Activated CD4-positive, alpha-beta T cell treated with anti-CD3 and anti-CD28 coated beads for 36 hours (primary cell): ENCODE measurements at regions not wholly inside any gene's neighbourhood (a gene's known extent, or its start where the extent isn't known, plus 50 kb on each side); places are given as distances from the start of the nearest gene placed in this dataset.

ENCODE experiments used
- ATAC-seq: fragments of 200-7000 bp; cut with Tn5 transposase; one replicate; pipeline ENCODE4 v1.10.0; 2021; ENCODE audit warnings: mild to moderate bottlenecking, moderate library complexity
- CTCF ChIA-PET: fragments of 350-600 bp; sonication (Branson Sonifier 250); formaldehyde crosslinking; loops from one replicate; lab custom pipeline; 2021; ENCODE audit warnings: antibody characterized with exemption; lab: Charles Lee
- POLR2A ChIA-PET: fragments of 350-600 bp; sonication (Branson Sonifier 250); formaldehyde crosslinking; loops from one replicate; lab custom pipeline; 2021; ENCODE audit warnings: antibody characterized with exemption, inconsistent platforms; lab: Charles Lee
- DNase-seq: peaks from one replicate; pipeline ENCODE4 v3.0.0-alpha.2; 2020
- H3K27ac Mint-ChIP-seq: one replicate; pipeline ENCODE4 v1.8.0; 2021; ENCODE audit warnings: mixed read lengths
- H3K27me3 Mint-ChIP-seq: one replicate; pipeline ENCODE4 v1.8.0; 2021; ENCODE audit warnings: mixed read lengths
- H3K36me3 Mint-ChIP-seq: one replicate; pipeline ENCODE4 v1.8.0; 2021; ENCODE audit warnings: low read depth, mixed read lengths
- H3K4me1 Mint-ChIP-seq: one replicate; pipeline ENCODE4 v1.8.0; 2021; ENCODE audit warnings: mixed read lengths
- H3K4me3 Mint-ChIP-seq: one replicate; pipeline ENCODE4 v1.8.0; 2021; ENCODE audit warnings: mild to moderate bottlenecking, moderate library complexity, mixed read lengths
- H3K9me3 Mint-ChIP-seq: one replicate; pipeline ENCODE4 v1.8.0; 2021; ENCODE audit warnings: low read depth, mixed read lengths
- intact Hi-C, 2 experiments: fragments of 100-400 bp; cut with DNase I in 1 of 2; cut with micrococcal nuclease in 1 of 2; formaldehyde crosslinking; loops; one replicate each; pipeline versions ENCODE4 v1.14.2 to v1.15.1; 2022 to 2024; cut with DNase I, micrococcal nuclease

DNA sequence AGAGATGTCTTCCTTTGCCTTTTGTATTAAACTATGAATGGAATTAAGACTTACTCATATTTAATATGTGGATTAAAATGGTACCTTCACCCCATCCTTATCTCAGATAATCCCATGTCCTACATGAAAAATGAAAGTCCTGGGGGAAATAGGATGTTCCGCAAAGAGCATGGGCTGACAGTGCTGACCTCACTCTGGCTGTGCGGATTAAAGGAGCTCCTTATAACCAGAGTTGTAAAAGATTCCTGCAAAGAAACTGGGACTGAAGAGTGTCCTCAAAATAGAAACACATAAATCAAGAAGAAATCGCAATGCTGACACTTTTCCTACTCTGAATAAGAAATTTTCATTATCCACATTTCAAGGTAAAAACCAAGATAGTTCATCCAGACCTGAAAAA, 384.5 kb downstream of the LIG4 start:
- Mint-ChIP-seq H3K27ac (no peak overlapping the region), H3K4me1 (no peaks in the 10 kb centered on the region), H3K36me3 (no peaks in the 10 kb centered on the region), H3K27me3 (peaks cover 2% of the 10 kb centered on the region), H3K9me3 (peaks cover 5% of the 10 kb centered on the region), H3K4me3 (no peak overlapping the region)
- CTCF ChIA-PET = no interaction called here
- DNase-seq (no peak), ATAC-seq (no peak)
- intact Hi-C loops = no loop called here
- POLR2A ChIA-PET = no interaction called here

DNA sequence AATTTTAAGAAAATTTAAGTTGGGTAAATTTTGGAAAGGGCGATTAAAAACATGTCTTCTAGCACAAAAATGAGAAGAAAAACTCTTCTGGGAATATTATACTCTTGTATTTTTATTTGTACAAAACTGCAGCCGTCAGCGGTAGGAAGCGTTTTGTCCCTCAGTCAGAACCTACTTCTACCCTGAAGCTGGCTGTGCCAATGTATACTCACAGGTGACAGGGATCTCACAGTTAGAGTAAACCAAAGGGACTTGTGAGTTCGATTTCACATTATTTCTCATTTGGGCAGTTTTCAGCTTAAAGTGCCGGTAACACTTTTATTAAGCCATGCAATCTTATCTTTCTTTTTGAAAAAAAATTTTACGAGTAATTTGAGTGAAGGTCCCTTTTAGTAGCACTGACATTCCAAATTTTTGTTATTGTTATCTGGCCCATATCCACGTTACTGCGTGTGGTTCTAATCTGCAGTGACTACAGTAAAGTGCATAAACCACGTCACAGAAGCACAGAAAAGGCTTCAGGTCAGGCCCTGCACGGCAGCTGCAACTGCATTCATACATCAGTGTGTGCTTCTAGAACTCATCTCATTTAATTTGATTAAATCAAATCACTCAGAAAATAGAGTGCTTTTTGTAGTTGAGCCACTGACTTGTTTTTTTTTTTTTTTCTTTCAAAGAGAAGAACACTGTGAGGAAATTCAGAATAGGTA, 387.3 kb downstream of the LIG4 start:
- no peaks in the 10 kb centered on the region for H3K36me3 Mint-ChIP-seq
- no peak overlapping the region for H3K4me3 Mint-ChIP-seq
- POLR2A ChIA-PET = no interaction called here
- intact Hi-C loops = no loop called here
- H3K4me1 Mint-ChIP-seq = no peaks in the 10 kb centered on the region
- ATAC-seq (no peak), DNase-seq (no peak)
- CTCF ChIA-PET = interaction anchor here (0.7 kb wide), 1 partner anchor 204 kb away, joined by 3 read pairs; no protein-coding TSS in a partner anchor
- peaks cover 2% of the 10 kb centered on the region for H3K27me3 Mint-ChIP-seq
- no peak overlapping the region for H3K27ac Mint-ChIP-seq
- peaks cover 5% of the 10 kb centered on the region for H3K9me3 Mint-ChIP-seq

DNA sequence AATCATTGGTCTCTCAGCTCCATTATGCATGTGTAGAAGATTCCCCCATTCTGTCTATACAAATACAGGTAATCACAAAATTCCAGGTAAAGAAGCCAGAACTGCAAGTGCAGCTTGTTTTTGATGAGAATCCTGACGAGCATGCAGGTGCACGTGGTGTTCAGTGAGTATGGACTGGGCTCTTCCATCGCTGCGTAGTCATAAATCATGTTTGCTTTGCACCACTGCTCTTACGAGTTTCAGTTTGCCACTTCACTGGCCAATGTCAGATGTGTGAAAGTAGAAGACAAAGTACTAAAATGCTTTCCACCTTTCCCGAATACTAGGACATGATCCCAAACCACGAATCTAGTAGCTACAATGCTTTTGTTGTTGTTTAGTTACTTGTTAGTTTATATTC, 390.7 kb downstream of the LIG4 start:
- CTCF ChIA-PET = no interaction called here
- POLR2A ChIA-PET = no interaction called here

DNA sequence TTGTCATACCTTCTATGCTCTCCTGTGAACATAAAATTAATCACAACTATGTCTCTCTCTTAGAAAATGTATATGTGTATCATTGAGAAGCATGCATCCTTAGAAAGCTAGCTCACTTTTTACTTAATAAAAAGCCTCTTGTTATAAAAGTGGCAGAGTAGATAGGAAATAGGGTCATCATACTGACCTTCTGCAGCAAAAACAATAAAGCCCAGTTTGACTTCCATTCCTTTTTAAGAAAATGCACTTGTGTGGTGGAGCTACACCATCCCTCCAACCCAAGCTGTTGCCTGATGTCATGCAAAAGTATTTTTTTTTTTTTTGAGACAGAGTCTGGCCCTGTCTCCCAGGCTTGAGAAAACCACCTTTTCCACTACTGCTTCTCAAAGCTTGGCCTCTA, 393.3 kb downstream of the LIG4 start:
- no peak overlapping the region for H3K4me3 Mint-ChIP-seq

More for the DNA sequence above, 390.7 kb downstream of the LIG4 start:
- Mint-ChIP-seq H3K4me3 (no peak overlapping the region), H3K36me3 (no peaks in the 10 kb centered on the region), H3K27ac (no peak overlapping the region), H3K9me3 (peaks cover 2% of the 10 kb centered on the region), H3K27me3 (no peaks in the 10 kb centered on the region), H3K4me1 (no peaks in the 10 kb centered on the region)
- no peak for ATAC-seq
- intact Hi-C loops = no loop called here
- no peak for DNase-seq

DNA sequence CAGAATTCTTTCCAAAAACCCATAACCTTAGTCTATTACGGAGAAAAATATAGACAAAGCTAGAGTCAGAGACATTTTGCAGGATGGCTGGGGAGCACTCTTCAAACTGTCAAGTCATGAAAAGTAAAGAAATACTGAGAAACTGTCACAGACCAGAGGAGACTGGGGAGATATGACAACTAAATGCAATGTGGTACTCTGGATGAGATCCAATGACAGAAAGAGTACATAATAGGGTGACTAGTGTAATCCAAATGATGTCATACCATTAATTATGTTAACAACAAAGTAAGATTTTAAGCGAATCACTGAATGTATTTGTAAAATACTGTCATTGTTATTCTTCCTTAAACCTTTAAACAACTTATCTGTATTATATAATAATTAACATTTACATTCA, 393.8 kb downstream of the LIG4 start:
- Mint-ChIP-seq H3K4me3 (no peak overlapping the region), H3K27ac (no peak overlapping the region), H3K4me1 (no peaks in the 10 kb centered on the region), H3K9me3 (peaks cover 2% of the 10 kb centered on the region), H3K36me3 (no peaks in the 10 kb centered on the region), H3K27me3 (no peaks in the 10 kb centered on the region)
- DNase-seq (no peak), ATAC-seq (no peak)
- ChIA-PET CTCF (no interaction called here), POLR2A (no interaction called here)
- intact Hi-C loops = no loop called here

More for the DNA sequence above, 393.3 kb downstream of the LIG4 start:
- Mint-ChIP-seq H3K36me3 (no peaks in the 10 kb centered on the region), H3K27ac (no peak overlapping the region), H3K27me3 (no peaks in the 10 kb centered on the region), H3K9me3 (peaks cover 2% of the 10 kb centered on the region), H3K4me1 (no peaks in the 10 kb centered on the region)
- ATAC-seq (no peak), DNase-seq (no peak)
- POLR2A ChIA-PET = no interaction called here
- CTCF ChIA-PET = interaction anchor here (0.6 kb wide), 1 partner anchor 125 kb away, joined by 3 read pairs; no protein-coding TSS in a partner anchor
- intact Hi-C loops = no loop called here

DNA sequence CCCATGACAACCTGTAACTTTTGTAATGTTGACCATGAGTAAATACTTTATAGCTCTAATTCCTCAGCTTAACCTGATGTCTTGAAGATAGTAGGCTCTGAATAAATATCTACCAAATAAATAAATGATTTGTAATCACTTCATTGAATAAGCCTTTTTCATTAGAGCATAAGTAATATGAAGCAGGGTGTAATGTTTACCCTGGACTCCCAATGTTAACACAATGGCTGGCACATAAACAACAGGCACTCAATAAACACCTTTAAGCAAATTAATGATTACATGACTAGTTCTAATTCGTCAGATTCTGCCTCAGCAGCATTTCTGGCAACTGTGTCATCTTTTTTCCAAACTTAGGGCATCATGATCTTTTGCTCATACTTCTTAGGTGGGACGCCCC, 396.3 kb downstream of the LIG4 start:
- DNase-seq (no peak), ATAC-seq (no peak)
- ChIA-PET POLR2A (interaction anchor here (0.6 kb wide), 1 partner anchor 527 kb away, joined by 3 read pairs; no protein-coding TSS in a partner anchor), CTCF (interaction anchor here (0.7 kb wide), 1 partner anchor 357 kb away, joined by 3 read pairs; no protein-coding TSS in a partner anchor)
- intact Hi-C loops = no loop called here
- H3K4me3 Mint-ChIP-seq = no peak overlapping the region
- H3K27me3 Mint-ChIP-seq = no peaks in the 10 kb centered on the region
- H3K4me1 Mint-ChIP-seq = no peaks in the 10 kb centered on the region
- no peak overlapping the region for H3K27ac Mint-ChIP-seq
- no peaks in the 10 kb centered on the region for H3K36me3 Mint-ChIP-seq
- H3K9me3 Mint-ChIP-seq = peaks cover 3% of the 10 kb centered on the region

DNA sequence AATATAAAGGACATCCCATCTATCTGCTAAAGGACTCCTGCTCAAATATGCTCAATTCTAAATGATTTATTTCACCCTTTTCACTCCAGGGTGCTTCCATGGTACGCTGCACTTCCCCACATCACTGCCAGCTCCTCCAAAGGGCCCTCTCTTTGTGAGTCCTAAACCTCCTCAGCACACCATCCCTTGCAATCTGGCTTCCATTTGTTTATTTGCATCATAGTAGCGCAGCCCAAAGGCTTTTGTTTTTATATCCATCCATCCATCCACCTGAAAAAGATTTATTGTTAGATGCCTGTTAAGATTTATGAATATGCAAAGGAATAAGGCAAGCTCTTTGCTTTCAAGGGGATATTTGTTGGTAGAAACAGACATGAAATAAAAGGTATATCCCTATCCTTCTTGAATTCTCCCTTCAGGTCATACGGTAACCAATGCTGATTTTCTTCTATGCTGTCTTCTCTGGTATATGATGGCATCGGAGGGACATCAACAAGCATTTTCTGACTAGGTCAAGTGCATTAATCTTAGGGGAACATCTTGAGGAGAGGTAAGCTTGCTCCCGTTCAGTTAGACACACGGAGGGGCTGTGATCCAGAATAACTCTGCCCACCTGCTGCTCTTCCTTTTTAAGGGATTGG, 397.6 kb downstream of the LIG4 start:
- Mint-ChIP-seq H3K27ac (no peak overlapping the region), H3K36me3 (no peaks in the 10 kb centered on the region), H3K27me3 (no peaks in the 10 kb centered on the region), H3K4me1 (no peaks in the 10 kb centered on the region), H3K4me3 (no peak overlapping the region), H3K9me3 (peaks cover 3% of the 10 kb centered on the region)
- DNase-seq (no peak), ATAC-seq (no peak)
- ChIA-PET CTCF (no interaction called here), POLR2A (no interaction called here)
- intact Hi-C loops = no loop called here

DNA sequence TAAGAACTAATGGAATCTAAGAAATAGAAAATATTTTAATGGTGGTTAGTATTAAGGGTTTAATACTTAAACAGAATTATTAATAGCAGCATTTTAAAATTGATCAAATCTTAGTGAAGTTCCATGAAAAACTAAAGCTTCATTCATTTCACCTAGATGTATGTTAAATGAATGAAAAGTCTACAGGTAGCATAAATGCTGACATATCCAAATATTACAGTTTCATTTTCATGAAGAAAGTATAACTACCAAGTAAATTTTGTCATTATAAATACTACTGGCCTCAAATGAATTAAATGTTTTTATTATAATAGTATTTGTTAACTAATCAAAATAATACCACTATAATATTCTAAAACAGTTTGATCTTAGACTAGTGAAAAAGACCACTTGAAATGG, 403.3 kb downstream of the LIG4 start:
- Mint-ChIP-seq H3K4me1 (no peaks in the 10 kb centered on the region), H3K27ac (no peak overlapping the region), H3K9me3 (peaks cover 3% of the 10 kb centered on the region), H3K27me3 (no peaks in the 10 kb centered on the region), H3K36me3 (no peaks in the 10 kb centered on the region), H3K4me3 (no peak overlapping the region)
- intact Hi-C loops = no loop called here
- CTCF ChIA-PET = interaction anchor here (0.8 kb wide), 1 partner anchor 169 kb away, joined by 3 read pairs; no protein-coding TSS in a partner anchor
- ATAC-seq (no peak), DNase-seq (no peak)
- POLR2A ChIA-PET = no interaction called here

DNA sequence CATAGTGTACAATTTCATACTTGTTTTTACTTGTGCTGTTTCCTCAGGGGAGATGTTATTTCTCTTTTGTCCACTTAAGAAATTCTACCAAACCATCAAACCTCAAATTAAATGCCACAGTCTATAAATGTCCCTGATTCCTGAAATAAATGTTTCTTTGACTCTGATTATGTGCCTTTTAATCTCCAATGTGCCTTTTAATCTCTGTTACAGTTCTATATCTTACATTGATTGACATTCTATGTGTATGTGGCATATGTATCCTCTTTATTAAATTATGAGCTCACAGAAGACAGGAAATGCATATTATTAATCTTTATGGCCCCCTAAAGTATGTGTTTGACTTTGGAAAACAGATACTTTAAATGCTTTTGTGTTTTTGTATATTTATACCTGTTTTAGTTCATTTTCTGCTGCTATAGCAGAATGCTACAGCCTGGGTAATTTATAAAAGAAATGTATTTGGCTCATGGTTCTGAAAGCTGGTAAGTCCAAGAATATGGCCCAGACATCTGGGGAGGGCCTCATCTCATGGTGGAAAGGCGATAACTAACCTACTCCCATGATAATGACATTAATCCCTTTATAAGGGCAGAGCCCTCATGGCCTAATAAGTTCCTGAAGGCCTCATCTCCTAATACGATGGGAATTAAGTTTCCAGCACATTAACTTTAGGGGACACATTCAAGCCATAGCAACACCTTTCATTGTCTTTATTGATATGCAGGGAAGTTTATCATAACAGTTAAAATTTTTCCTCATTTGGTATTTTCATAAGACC, 403.9 kb downstream of the LIG4 start:
- no peak for ATAC-seq
- no peak overlapping the region for H3K4me3 Mint-ChIP-seq
- no peaks in the 10 kb centered on the region for H3K36me3 Mint-ChIP-seq
- intact Hi-C loops = no loop called here
- H3K4me1 Mint-ChIP-seq = no peaks in the 10 kb centered on the region
- DNase-seq = no peak
- CTCF ChIA-PET = interaction anchor here (0.8 kb wide), 1 partner anchor 170 kb away, joined by 3 read pairs; no protein-coding TSS in a partner anchor
- H3K27ac Mint-ChIP-seq = no peak overlapping the region
- peaks cover 3% of the 10 kb centered on the region for H3K9me3 Mint-ChIP-seq
- POLR2A ChIA-PET = no interaction called here
- no peaks in the 10 kb centered on the region for H3K27me3 Mint-ChIP-seq

DNA sequence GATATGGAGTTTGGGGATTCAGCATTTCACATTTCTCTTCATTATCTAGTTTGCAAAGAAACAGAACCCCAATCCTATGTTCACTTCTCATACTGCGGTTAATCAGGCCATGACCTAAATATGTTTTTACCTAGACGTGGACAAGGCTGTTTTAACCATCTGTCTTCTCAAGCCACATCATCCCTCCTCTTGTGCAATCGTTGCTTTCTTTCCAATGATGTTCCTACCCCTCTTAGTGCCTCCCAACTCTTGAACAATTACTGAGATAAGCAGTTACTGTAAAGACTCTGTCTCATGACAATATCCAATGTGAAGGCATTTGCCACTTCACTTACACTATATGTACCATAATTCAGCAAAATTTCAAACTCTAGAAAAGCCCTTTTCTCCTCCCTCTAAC, 406.2 kb downstream of the LIG4 start:
- Mint-ChIP-seq H3K4me1 (no peaks in the 10 kb centered on the region), H3K4me3 (no peak overlapping the region), H3K9me3 (no peaks in the 10 kb centered on the region), H3K36me3 (no peaks in the 10 kb centered on the region), H3K27ac (no peak overlapping the region), H3K27me3 (no peaks in the 10 kb centered on the region)
- DNase-seq = no peak
- POLR2A ChIA-PET = no interaction called here
- no peak for ATAC-seq
- CTCF ChIA-PET = no interaction called here
- intact Hi-C loops = no loop called here

DNA sequence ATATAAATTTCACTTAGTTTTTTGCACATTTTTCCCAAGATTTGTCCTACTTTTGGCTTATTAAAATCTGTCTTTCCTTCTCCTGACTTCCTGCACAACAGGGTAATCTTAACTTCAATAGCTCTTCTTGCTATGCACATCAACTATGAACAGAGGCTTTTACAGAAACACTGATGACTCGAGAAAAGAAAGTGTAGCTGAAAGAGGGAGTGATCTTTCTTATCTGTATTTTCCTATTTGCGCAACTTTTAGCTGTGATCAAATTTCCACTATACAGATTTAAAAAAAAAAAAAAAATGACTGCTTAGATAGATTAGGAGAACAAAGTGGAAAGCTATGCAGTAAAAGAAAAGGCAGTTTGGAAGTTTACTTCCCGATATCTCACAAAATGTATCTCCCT, 406.9 kb downstream of the LIG4 start:
- Mint-ChIP-seq H3K27ac (no peak overlapping the region), H3K36me3 (no peaks in the 10 kb centered on the region), H3K4me3 (no peak overlapping the region), H3K4me1 (no peaks in the 10 kb centered on the region), H3K27me3 (no peaks in the 10 kb centered on the region), H3K9me3 (no peaks in the 10 kb centered on the region)
- ChIA-PET POLR2A (no interaction called here), CTCF (interaction anchor here (0.7 kb wide), 1 partner anchor 325 kb away, joined by 3 read pairs; no protein-coding TSS in a partner anchor)
- ATAC-seq (no peak), DNase-seq (no peak)
- intact Hi-C loops = no loop called here
